HepG2 (cell line): ENCODE measurements at regions not wholly inside any gene's neighbourhood (a gene's known extent, or its start where the extent isn't known, plus 50 kb on each side); places are given as distances from the start of the nearest gene placed in this dataset.

Source experiments
- EZH2 ChIP-seq: conservative IDR thresholded peaks from 2 replicates; pipeline ENCODE4 v1.6.1; 2012; ENCODE audit warnings: mild to moderate bottlenecking, low read depth, low read length, moderate library complexity
- FOSL2 ChIP-seq: sonication (generic); formaldehyde crosslinking; IDR thresholded peaks from 2 replicates; pipeline ENCODE4 v1.4.0; 2020; ENCODE audit warnings: missing genetic modification reagents
- FOXM1 ChIP-seq: sonication (generic); formaldehyde crosslinking; IDR thresholded peaks from 2 replicates; pipeline ENCODE4 v1.5.0; 2020; ENCODE audit warnings: missing genetic modification reagents
- HES4 ChIP-seq: sonication (generic); formaldehyde crosslinking; IDR thresholded peaks from 2 replicates; pipeline ENCODE4 v1.9.0; 2021; ENCODE audit warnings: mild to moderate bottlenecking, missing genetic modification reagents, borderline replicate concordance
- IKZF1 ChIP-seq: fragments of 450-650 bp; IDR thresholded peaks from 2 replicates; pipeline ENCODE4 v1.7.1; 2016
- KDM1A ChIP-seq: IDR thresholded peaks from 2 replicates; pipeline ENCODE4 v1.6.1; 2016; ENCODE audit warnings: missing compliant biosample characterization
- KDM6A ChIP-seq: IDR thresholded peaks from 2 replicates; pipeline ENCODE4 v1.6.1; 2016; ENCODE audit warnings: low read depth
- RELA ChIP-seq: sonication (generic); formaldehyde crosslinking; IDR thresholded peaks from 2 replicates; pipeline ENCODE4 v1.4.0; 2020; ENCODE audit warnings: missing genetic modification reagents
- SOX5 ChIP-seq: IDR thresholded peaks from 2 replicates; pipeline ENCODE4 v1.6.1; 2016; ENCODE audit warnings: borderline replicate concordance
- THYN1 ChIP-seq: sonication (generic); formaldehyde crosslinking; IDR thresholded peaks from 2 replicates; pipeline ENCODE4 v1.8.1; 2023; ENCODE audit warnings: low read depth, mild to moderate bottlenecking, moderate library complexity, missing genetic modification reagents, borderline replicate concordance
- TRIM24 ChIP-seq: sonication (generic); formaldehyde crosslinking; IDR thresholded peaks from 2 replicates; pipeline ENCODE4 v1.8.0; 2022; ENCODE audit warnings: mild to moderate bottlenecking, missing genetic modification reagents
- ZBTB7A ChIP-seq: sonication (generic); formaldehyde crosslinking; IDR thresholded peaks from 2 replicates; pipeline ENCODE4 v1.8.0; 2022; ENCODE audit warnings: mild to moderate bottlenecking, missing genetic modification reagents
- ZFP37 ChIP-seq: sonication (generic); formaldehyde crosslinking; IDR thresholded peaks from 2 replicates; pipeline ENCODE4 v1.4.0; 2020; ENCODE audit warnings: missing genetic modification reagents, borderline replicate concordance
- ZMAT3 ChIP-seq: sonication (generic); formaldehyde crosslinking; conservative IDR thresholded peaks from 2 replicates; pipeline ENCODE4 v1.7.0; 2021; ENCODE audit warnings: missing genetic modification reagents
- ZMYM4 ChIP-seq: sonication (generic); formaldehyde crosslinking; IDR thresholded peaks from 2 replicates; pipeline ENCODE4 v1.8.1; 2023; ENCODE audit warnings: mild to moderate bottlenecking, missing genetic modification reagents
- ZNF10 ChIP-seq: sonication (generic); formaldehyde crosslinking; IDR thresholded peaks from 2 replicates; pipeline ENCODE4 v1.4.0; 2020; ENCODE audit warnings: mild to moderate bottlenecking, low read depth, missing genetic modification reagents, borderline replicate concordance
- ZNF20 ChIP-seq: sonication (generic); formaldehyde crosslinking; IDR thresholded peaks from 2 replicates; pipeline ENCODE4 v1.4.0; 2020; ENCODE audit warnings: mild to moderate bottlenecking, moderate library complexity, missing genetic modification reagents
- ZNF460 ChIP-seq: sonication (generic); formaldehyde crosslinking; IDR thresholded peaks from 2 replicates; pipeline ENCODE4 v1.5.1; 2020; ENCODE audit warnings: missing genetic modification reagents, mild to moderate bottlenecking, borderline replicate concordance
- ZNF562 ChIP-seq: sonication (generic); formaldehyde crosslinking; IDR thresholded peaks from 2 replicates; pipeline ENCODE4 v1.8.0; 2022; ENCODE audit warnings: missing genetic modification reagents, borderline replicate concordance
- ZNF569 ChIP-seq: sonication (generic); formaldehyde crosslinking; IDR thresholded peaks from 2 replicates; pipeline ENCODE4 v1.5.0; 2020; ENCODE audit warnings: mild to moderate bottlenecking, missing genetic modification reagents, moderate library complexity, borderline replicate concordance
- ZNF75D ChIP-seq: sonication (generic); formaldehyde crosslinking; IDR thresholded peaks from 2 replicates; pipeline ENCODE4 v1.8.1; 2023; ENCODE audit warnings: missing genetic modification reagents, mild to moderate bottlenecking, borderline replicate concordance
- TF ChIP-seq, protein P1 (sequence below): sonication (generic); formaldehyde crosslinking; IDR thresholded peaks from 2 replicates; pipeline ENCODE4 v1.4.0; 2020; ENCODE audit warnings: missing genetic modification reagents, borderline replicate concordance
- TF ChIP-seq, protein P2 (sequence below): sonication (generic); formaldehyde crosslinking; IDR thresholded peaks from 2 replicates; pipeline ENCODE4 v1.8.1; 2023; ENCODE audit warnings: missing genetic modification reagents, mild to moderate bottlenecking, borderline replicate concordance

DNA sequence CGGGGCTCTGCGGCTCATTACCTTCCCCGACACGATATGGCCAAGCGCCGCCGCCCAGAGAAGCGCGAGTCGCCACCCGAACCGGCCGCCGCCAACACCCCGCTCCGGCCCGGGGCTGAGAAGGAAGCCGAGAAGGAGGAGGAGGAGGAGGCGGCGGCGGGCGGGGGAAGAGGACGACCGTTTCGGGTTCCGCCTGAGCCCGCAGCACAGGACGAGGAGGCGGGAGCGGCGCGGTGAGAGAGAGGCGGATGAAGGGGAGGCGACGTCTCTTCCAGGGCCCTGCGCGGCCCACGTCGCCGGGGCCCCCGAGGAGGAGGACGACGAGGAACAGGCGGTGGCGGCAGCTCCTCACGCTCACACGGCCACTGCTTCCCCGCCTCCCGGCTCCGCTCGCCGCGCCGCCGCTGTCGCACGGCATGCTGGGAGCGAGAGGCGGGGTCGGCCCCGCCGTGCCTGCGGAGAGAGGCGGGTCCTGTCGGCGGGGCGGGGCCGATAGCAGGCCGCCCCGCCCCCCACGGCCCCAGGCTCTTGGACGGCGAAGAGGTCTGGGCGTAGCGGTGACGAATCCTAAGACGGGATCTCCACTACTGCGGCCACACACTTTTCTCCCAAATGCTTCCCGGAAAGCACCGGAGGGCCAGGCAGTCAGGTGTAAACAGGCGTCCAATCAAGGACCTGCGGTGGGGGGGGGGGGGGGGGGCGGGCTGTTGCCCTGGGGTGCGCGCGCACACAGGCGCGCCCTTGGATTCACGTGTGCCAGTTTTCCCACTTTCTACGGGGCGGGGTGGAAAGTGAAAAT is 97.3 kb upstream of the METTL9 start (continued):
- peak; percentile 60 for TF ChIP-seq FOSL2 (CRISPR knock-in tag)
- no peak for TF ChIP-seq EZH2
- TF ChIP-seq ZMYM4 (CRISPR knock-in tag) = peak; percentile 86
- TF ChIP-seq SOX5 (CRISPR knock-in tag) = peak; percentile 43; the same call in 1 of the 2 replicates
- TF ChIP-seq ZNF569 (CRISPR knock-in tag) = no peak
- 0 out of 2 replicates have a peak, but pooled peaks have one; percentile 64 for TF ChIP-seq FOXM1
- TF ChIP-seq IKZF1 = no peak
- TF ChIP-seq KDM1A = no peak; the same call in 1 of the 2 replicates
- TF ChIP-seq THYN1 (CRISPR knock-in tag) = no peak
- TF ChIP-seq ZBTB7A (CRISPR knock-in tag) = no peak
- TF ChIP-seq ZMAT3 (CRISPR knock-in tag) = peak; percentile 89; the same call in 1 of the 2 replicates
- TF ChIP-seq ZNF460 (CRISPR knock-in tag) = no peak
- TF ChIP-seq HES4 (CRISPR knock-in tag) = peak; percentile 98
- no peak for TF ChIP-seq TRIM24 (CRISPR knock-in tag)
- TF ChIP-seq, protein P1, sequence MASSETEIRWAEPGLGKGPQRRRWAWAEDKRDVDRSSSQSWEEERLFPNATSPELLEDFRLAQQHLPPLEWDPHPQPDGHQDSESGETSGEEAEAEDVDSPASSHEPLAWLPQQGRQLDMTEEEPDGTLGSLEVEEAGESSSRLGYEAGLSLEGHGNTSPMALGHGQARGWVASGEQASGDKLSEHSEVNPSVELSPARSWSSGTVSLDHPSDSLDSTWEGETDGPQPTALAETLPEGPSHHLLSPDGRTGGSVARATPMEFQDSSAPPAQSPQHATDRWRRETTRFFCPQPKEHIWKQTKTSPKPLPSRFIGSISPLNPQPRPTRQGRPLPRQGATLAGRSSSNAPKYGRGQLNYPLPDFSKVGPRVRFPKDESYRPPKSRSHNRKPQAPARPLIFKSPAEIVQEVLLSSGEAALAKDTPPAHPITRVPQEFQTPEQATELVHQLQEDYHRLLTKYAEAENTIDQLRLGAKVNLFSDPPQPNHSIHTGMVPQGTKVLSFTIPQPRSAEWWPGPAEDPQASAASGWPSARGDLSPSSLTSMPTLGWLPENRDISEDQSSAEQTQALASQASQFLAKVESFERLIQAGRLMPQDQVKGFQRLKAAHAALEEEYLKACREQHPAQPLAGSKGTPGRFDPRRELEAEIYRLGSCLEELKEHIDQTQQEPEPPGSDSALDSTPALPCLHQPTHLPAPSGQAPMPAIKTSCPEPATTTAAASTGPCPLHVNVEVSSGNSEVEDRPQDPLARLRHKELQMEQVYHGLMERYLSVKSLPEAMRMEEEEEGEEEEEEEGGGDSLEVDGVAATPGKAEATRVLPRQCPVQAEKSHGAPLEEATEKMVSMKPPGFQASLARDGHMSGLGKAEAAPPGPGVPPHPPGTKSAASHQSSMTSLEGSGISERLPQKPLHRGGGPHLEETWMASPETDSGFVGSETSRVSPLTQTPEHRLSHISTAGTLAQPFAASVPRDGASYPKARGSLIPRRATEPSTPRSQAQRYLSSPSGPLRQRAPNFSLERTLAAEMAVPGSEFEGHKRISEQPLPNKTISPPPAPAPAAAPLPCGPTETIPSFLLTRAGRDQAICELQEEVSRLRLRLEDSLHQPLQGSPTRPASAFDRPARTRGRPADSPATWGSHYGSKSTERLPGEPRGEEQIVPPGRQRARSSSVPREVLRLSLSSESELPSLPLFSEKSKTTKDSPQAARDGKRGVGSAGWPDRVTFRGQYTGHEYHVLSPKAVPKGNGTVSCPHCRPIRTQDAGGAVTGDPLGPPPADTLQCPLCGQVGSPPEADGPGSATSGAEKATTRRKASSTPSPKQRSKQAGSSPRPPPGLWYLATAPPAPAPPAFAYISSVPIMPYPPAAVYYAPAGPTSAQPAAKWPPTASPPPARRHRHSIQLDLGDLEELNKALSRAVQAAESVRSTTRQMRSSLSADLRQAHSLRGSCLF (CRISPR knock-in tag) = 0 out of 2 replicates have a peak, but pooled peaks have one; percentile 59
- 0 out of 2 replicates have a peak, but pooled peaks have one; percentile 86 for TF ChIP-seq ZNF10 (CRISPR knock-in tag)
- no peak for TF ChIP-seq ZNF562 (CRISPR knock-in tag)
- peak; percentile 92 for TF ChIP-seq RELA (CRISPR knock-in tag)
- no peak for TF ChIP-seq ZNF75D
- TF ChIP-seq KDM6A (CRISPR knock-in tag) = no peak
- TF ChIP-seq, protein P2, sequence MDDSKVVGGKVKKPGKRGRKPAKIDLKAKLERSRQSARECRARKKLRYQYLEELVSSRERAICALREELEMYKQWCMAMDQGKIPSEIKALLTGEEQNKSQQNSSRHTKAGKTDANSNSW (CRISPR knock-in tag) = peak; percentile 95
- no peak for TF ChIP-seq ZNF20 (CRISPR knock-in tag)
- TF ChIP-seq ZFP37 (CRISPR knock-in tag) = peak; percentile 98
